GM10248 (cell line): ENCODE measurements at regions not wholly inside any gene's neighbourhood (a gene's known extent, or its start where the extent isn't known, plus 50 kb on each side); places are given as distances from the start of the nearest gene placed in this dataset.
"Not testable (repeated sequence)": the region's sequence is repeated elsewhere in the genome, so short reads cannot be mapped to it uniquely, and the experiment has no call there.

ENCODE experiments used
- CTCF ChIA-PET: fragments of 300-600 bp; sonication (Branson Sonifier 250); formaldehyde crosslinking; extraction: SDS; loops from one replicate; lab custom pipeline; 2021; ENCODE audit warnings: antibody characterized with exemption; lab: Yijun Ruan, JAX
- POLR2A ChIA-PET: fragments of 350-650 bp; sonication (Branson Sonifier 250); formaldehyde crosslinking; extraction: SDS; loops from one replicate; lab custom pipeline; 2020; ENCODE audit warnings: antibody characterized with exemption; lab: Yijun Ruan, JAX
- DNase-seq: peaks from one replicate; pipeline ENCODE4 v3.0.0; 2012; ENCODE audit errors: extremely low spot score
- CTCF ChIP-seq: IDR thresholded peaks from 2 replicates; pipeline ENCODE4 v1.5.1; 2012; ENCODE audit warnings: mild to moderate bottlenecking, low read depth; ENCODE audit errors: extremely low read depth, missing control alignments, control extremely low read depth

GRCh38 chrX:46016296-46016695 lies 528.9 kb downstream of the ZNF674 start:
- TF ChIP-seq CTCF, result no peak
- POLR2A ChIA-PET, result no interaction called here
- CTCF ChIA-PET, result no interaction called here
- DNase-seq, result no peak

DNA sequence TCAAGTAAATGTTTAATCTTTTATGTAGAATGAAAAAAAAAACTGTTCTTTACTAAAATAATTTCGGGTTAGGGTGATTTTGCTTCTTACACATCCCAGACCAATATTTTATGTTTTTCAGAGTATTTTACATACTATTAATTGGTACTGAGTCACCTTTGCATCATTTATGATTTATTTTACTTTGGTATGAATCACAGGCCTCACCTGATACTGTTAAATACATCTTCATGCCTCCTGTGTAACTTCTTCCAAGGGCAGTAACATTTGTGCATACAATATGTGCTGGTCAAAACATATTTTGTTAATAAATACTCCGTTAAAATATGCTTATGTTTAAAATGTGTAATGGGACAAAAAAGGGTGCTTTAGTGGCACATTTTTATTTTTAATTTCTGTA lies 529.6 kb downstream of the ZNF674 start:
- CTCF ChIA-PET, result no interaction called here
- no peak for DNase-seq
- POLR2A ChIA-PET, result no interaction called here
- no peak for TF ChIP-seq CTCF

GRCh38 chrX:45992402-45993123 lies 552.7 kb downstream of the ZNF674 start:
- ChIA-PET POLR2A (no interaction called here), CTCF (no interaction called here)
- no peak for DNase-seq
- TF ChIP-seq CTCF, result no peak

DNA sequence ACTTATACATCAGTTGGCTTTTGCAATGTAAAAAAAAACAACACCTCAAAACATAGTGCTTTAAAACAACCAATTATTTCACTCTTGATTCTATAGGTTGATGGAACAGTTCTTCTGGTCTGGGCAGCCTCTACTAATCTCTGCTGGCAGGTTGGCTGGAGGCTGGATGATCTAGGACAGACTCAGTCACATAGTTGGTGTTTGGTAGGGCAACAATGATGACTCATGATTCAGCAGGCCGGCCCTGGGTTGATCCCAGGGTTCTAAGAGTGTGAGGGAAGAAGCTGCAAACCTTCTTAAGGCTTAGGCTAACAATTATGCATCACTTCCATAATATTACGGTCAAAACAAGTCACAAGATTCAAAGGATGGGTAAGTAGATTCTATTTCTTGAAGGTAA lies 558.2 kb downstream of the ZNF674 start:
- ChIA-PET POLR2A (no interaction called here), CTCF (no interaction called here)
- DNase-seq, result no peak
- no peak for TF ChIP-seq CTCF

- POLR2A ChIA-PET, result no interaction called here
- TF ChIP-seq CTCF, result no peak
- CTCF ChIA-PET, result no interaction called here
- DNase-seq, result no peak
Observed at GRCh38 chrX:45986081-45986480, 559.1 kb downstream of the ZNF674 start.

DNA sequence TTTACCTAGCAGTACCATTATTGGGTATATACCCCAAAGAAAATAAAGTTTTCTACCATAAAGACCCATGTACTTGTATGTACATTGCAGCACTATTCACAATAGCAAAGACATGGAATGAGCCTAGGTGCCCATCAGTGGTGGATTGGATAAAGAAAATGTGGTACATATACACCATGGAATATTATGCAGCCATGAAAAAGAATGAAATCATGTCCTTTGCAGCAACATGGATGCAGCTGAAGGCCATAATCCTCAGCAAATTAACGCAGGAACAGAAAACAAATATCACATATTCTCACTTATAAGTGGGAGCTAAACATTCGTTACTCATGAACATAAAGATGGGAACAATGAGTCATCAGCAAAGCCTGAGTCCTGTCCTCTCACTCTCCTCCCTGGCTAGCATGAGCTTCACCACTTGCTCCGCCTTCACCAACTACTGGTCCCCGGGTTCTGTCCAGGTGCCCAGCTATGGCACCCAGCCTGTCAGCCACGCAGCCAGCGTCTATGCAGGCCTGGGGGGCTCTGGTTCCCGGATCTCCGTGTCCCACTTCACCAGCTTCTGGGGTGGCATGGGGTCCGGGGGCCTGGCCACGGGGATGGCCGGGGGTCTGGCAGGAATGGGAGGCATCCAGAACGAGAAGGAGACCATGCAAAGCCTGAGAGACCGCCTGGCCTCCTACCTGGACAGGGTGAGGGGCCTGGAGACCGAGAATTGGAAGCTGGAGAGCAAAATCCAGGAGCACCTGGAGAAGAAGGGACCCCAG lies 562.1 kb downstream of the ZNF674 start:
- POLR2A ChIA-PET, CTCF ChIA-PET: not testable (repeated sequence)

GRCh38 chrX:45980726-45981125 lies 564.5 kb downstream of the ZNF674 start:
- no peak for DNase-seq
- CTCF ChIA-PET, result no interaction called here
- no peak for TF ChIP-seq CTCF
- POLR2A ChIA-PET, result no interaction called here

More for the DNA sequence above, 562.1 kb downstream of the ZNF674 start:
- not testable (repeated sequence) for DNase-seq
